ENCODE measurements at regions not wholly inside any gene's neighbourhood (a gene's known extent, or its start where the extent isn't known, plus 50 kb on each side); places are given as distances from the start of the nearest gene placed in this dataset.
"Not testable (repeated sequence)": the region's sequence is repeated elsewhere in the genome, so short reads cannot be mapped to it uniquely, and the experiment has no call there.

DNA sequence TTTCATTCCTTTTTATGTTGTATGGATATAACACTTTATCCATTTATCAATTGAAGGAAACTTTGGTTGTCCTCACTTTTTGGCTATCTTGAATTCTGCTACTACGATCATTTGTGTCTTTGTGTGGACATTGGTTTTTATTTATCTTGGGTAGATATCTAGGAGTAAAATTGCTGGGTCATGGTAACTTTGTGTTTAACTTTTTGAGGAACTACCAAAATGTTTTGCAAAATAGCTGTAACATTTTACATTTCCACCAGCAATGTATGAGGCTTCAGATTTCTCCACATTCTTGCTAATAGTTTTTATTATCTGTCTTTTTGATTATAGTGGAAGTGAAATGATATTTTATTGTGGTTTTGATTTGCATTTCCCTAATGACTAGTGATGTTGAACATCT lies 55.6 kb downstream of the TLNRD1 start:
- Mint-ChIP-seq H3K27me3 (ENCODE audit: low read depth) (no peaks in the 10 kb centered on the region), H3K4me3 (no peak overlapping the region), H3K36me3 (ENCODE audit: low read depth) (no peaks in the 10 kb centered on the region), H3K4me1 (no peaks in the 10 kb centered on the region), H3K27ac (no peak overlapping the region), H3K9me3 (no peaks in the 10 kb centered on the region)
- TF ChIP-seq, protein P1, sequence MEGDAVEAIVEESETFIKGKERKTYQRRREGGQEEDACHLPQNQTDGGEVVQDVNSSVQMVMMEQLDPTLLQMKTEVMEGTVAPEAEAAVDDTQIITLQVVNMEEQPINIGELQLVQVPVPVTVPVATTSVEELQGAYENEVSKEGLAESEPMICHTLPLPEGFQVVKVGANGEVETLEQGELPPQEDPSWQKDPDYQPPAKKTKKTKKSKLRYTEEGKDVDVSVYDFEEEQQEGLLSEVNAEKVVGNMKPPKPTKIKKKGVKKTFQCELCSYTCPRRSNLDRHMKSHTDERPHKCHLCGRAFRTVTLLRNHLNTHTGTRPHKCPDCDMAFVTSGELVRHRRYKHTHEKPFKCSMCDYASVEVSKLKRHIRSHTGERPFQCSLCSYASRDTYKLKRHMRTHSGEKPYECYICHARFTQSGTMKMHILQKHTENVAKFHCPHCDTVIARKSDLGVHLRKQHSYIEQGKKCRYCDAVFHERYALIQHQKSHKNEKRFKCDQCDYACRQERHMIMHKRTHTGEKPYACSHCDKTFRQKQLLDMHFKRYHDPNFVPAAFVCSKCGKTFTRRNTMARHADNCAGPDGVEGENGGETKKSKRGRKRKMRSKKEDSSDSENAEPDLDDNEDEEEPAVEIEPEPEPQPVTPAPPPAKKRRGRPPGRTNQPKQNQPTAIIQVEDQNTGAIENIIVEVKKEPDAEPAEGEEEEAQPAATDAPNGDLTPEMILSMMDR (IDR thresholded peaks at IDR 0.05; ENCODE audit: unreplicated experiment in 3 of 3), result no peak

DNA sequence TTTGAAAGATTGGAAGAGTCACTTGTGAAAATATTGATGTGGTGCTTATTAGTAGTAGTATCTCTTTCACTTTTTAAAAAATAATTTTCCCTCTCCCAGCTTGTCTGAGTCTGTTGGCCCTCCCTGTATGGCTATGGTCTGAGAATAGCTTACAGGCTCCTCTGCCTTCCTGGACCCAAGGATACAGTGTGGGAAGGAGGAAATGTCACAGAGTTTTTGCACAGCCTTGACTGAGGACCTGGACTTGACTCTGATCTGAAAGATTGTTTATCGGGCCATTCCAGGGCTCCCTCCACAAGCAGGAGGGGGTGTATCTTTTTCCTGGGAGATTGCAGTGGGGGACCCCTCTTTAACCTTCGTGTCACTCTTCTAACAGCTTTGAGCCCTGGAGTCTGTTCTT lies 59.7 kb downstream of the TLNRD1 start:
- no peaks in the 10 kb centered on the region for H3K4me1 Mint-ChIP-seq
- no peak overlapping the region for H3K4me3 Mint-ChIP-seq
- TF ChIP-seq, protein P1 (IDR thresholded peaks at IDR 0.05; ENCODE audit: unreplicated experiment in 3 of 3), result no peak
- no peaks in the 10 kb centered on the region for H3K27me3 Mint-ChIP-seq (ENCODE audit: low read depth)
- no peak overlapping the region for H3K27ac Mint-ChIP-seq
- no peaks in the 10 kb centered on the region for H3K36me3 Mint-ChIP-seq (ENCODE audit: low read depth)
- H3K9me3 Mint-ChIP-seq, result no peaks in the 10 kb centered on the region

DNA sequence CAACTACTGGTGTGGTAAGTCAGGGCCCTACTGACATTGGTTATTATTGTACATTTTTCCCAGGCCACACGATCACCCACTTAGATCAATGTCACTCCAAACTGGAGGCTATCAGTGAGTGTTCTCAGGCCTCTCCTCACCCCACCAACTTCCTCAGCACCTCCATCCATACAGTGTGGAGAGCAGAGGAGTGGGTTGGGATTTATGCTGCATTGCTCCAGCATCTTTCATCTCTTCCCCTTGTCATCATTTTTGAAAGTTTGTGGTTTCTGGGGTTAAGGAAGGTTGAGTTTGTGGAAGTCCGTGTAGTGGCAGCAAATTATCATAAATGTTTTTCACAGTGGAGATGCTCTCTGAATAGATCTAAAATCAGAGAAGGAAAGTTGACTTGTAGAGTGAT lies 60.2 kb downstream of the TLNRD1 start:
- H3K9me3 Mint-ChIP-seq, result no peaks in the 10 kb centered on the region
- H3K4me3 Mint-ChIP-seq, result no peak overlapping the region
- TF ChIP-seq, protein P1 (IDR thresholded peaks at IDR 0.05; ENCODE audit: unreplicated experiment in 3 of 3), result no peak
- no peaks in the 10 kb centered on the region for H3K36me3 Mint-ChIP-seq (ENCODE audit: low read depth)
- H3K27me3 Mint-ChIP-seq (ENCODE audit: low read depth), result no peaks in the 10 kb centered on the region
- no peaks in the 10 kb centered on the region for H3K4me1 Mint-ChIP-seq
- no peak overlapping the region for H3K27ac Mint-ChIP-seq

DNA sequence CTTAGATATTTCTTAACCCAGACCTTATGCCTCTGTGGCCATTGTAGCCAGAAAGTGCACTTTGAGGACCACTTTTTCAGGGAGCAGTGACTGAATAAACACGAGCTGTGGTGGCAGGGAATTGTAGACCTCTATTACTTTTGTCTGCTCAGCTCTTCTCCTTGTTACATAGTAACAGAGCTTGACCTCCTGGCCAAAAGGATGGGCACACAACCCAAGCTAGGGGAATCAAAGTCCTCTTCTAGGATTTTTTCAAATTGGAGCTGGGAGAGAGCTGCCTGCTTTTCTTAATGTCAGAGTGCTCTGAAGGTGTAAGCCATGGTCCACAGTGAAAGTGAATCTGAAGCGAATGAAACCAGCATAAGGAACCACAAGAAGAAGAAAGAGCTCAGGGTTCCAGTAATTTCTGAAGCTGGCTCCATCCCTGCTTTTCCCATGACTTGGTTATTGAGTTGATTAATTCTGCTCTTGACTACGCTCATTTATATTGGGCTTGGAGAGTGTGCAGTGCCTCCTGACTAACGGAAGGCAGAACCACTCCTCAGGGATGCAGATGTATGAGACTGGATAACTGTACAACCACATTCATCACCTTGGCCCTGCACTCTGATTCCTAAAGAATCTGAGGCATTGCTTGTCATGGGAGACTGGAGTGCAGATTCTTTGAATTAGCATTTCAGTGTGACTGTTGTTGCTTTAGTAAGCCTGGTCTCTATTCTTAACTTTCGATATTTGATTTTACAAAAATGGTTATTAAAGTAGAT lies 60.9 kb downstream of the TLNRD1 start:
- Mint-ChIP-seq H3K36me3 (ENCODE audit: low read depth) (no peaks in the 10 kb centered on the region), H3K9me3 (no peaks in the 10 kb centered on the region), H3K4me1 (no peaks in the 10 kb centered on the region), H3K27ac (no peak overlapping the region), H3K4me3 (no peak overlapping the region), H3K27me3 (ENCODE audit: low read depth) (no peaks in the 10 kb centered on the region)
- TF ChIP-seq, protein P1 (IDR thresholded peaks at IDR 0.05; ENCODE audit: unreplicated experiment in 3 of 3), result no peak

DNA sequence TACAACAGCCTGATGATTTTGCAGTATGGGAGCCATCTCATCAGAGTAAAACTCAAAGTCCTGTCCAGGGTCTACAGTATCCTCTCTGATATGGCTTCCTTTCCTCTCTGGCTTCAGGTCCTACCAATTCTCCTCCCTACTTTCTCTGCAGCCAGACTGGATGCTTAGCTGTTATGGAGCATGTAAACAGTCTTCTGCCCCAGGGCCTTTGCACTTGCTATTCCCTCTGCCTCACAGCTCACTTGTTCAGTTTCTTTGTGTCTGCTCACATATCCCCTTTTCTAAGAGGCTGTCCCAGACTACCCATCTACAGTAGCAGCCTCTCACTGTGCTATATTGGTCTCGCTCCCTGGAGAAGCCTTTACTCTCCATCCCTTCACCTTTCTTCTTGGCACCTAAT lies 62.2 kb downstream of the TLNRD1 start:
- Mint-ChIP-seq H3K4me1 (no peaks in the 10 kb centered on the region), H3K9me3 (no peaks in the 10 kb centered on the region), H3K27ac (no peak overlapping the region), H3K36me3 (ENCODE audit: low read depth) (no peaks in the 10 kb centered on the region), H3K4me3 (no peak overlapping the region), H3K27me3 (ENCODE audit: low read depth) (no peaks in the 10 kb centered on the region)
- TF ChIP-seq, protein P1 (IDR thresholded peaks at IDR 0.05; ENCODE audit: unreplicated experiment in 3 of 3), result no peak

DNA sequence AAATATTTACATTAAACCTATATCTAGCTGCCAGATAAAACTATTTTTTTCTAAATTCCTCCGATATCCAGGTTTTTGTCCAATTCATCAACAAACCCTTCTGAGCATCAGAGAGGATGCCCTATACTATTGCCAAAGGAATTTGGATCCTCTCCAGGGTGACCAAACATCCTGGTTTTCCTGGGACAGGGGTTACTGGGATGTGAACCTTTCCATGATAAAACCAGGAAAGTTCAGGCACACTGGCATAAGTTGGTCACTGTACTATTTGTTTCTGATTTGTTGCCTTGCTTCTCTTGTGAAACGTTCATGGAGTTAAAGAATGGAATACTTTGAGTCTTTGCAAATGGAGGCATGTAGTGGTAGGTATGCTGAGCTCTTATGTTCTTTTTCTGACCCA lies 63.5 kb downstream of the TLNRD1 start:
- Mint-ChIP-seq H3K9me3 (no peaks in the 10 kb centered on the region), H3K36me3 (ENCODE audit: low read depth) (no peaks in the 10 kb centered on the region), H3K27ac (no peak overlapping the region), H3K4me1 (no peaks in the 10 kb centered on the region), H3K4me3 (no peak overlapping the region), H3K27me3 (ENCODE audit: low read depth) (no peaks in the 10 kb centered on the region)
- TF ChIP-seq, protein P1 (IDR thresholded peaks at IDR 0.05; ENCODE audit: unreplicated experiment in 3 of 3), result no peak

DNA sequence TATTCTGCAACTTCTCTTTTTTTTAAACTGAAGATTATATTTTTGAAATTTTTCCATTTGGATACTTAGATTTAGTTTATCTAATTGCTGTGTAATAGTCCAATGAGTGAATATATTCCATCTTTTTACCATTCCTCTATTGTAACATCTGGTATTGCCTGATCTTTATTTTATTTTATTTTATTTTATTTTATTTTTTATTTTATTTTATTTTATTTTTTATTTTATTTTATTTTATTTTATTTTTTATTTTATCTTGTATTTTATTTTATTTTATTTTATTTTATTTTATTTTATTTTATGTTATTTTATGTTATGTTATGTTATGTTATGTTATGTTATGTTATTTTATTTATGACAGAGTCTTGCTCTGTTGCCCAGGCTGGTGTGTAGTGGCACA lies 66.5 kb upstream of the CFAP161 start:
- not testable (repeated sequence) for H3K4me1 Mint-ChIP-seq; H3K27ac Mint-ChIP-seq; H3K9me3 Mint-ChIP-seq; H3K36me3 Mint-ChIP-seq (ENCODE audit: low read depth); H3K4me3 Mint-ChIP-seq; H3K27me3 Mint-ChIP-seq (ENCODE audit: low read depth)
